Pancreas (tissue), 10 donors: ENCODE measurements at regions not wholly inside any gene's neighbourhood (a gene's known extent, or its start where the extent isn't known, plus 50 kb on each side); places are given as distances from the start of the nearest gene placed in this dataset.

Experiments
- ATAC-seq, 4 donors: fragments of 200-7000 bp; cut with Tn5 transposase; one replicate each; pipeline versions ENCODE4 v1.8.0 to v1.9.1; 2020; ENCODE audit warnings: mild to moderate bottlenecking in 4 of 4, moderate library complexity in 4 of 4
- DNase-seq, 6 donors: peaks; one replicate each; pipeline ENCODE4 v3.0.0-alpha.2; 2020
- FAIRE-seq: peaks from 2 replicates; lab custom pipeline; 2012; peaks lifted over from hg19 to GRCh38; lab: Jason Lieb, UNC
- H3K27ac ChIP-seq, 4 donors: fragments of 200-600 bp; sonication (generic); 1 replicate in 3 of 4; 2 replicates in 1 of 4; pipeline versions ENCODE4 v1.5.0 to v1.8.0; 2020
- H3K27me3 ChIP-seq, 4 donors: fragments of 200-600 bp; one replicate each; pipeline ENCODE4 v1.8.0; 2021
- H3K36me3 ChIP-seq, 3 donors: fragments of 200-600 bp; sonication (generic) in 1 of 3; one replicate each; pipeline versions ENCODE4 v1.5.0 to v1.8.0; 2020 to 2021
- H3K4me1 ChIP-seq, 3 donors: fragments of 200-600 bp; one replicate each; pipeline ENCODE4 v1.8.0; 2021
- H3K4me3 ChIP-seq, 4 donors: fragments of 200-600 bp; sonication (generic) in 2 of 4; one replicate each; pipeline versions ENCODE4 v1.5.0 to v1.8.0; 2020 to 2021
- H3K9me3 ChIP-seq, 4 donors: fragments of 200-600 bp; one replicate each; pipeline ENCODE4 v1.8.0; 2021
- CTCF ChIP-seq, 4 donors: fragments of 200-600 bp; sonication (generic) in 3 of 4; IDR thresholded peaks; one replicate each; pipeline versions ENCODE4 v1.5.0 to v1.8.0; 2021; ENCODE audit warnings: antibody characterized with exemption in 4 of 4
- WGBS, 2 donors: extraction: QIAGEN DNeasy Blood & Tissue Kit; methylation state at CpG; one replicate each; pipeline ENCODE4 v1.1.7; 2013; 5-methylcytosine and 5-hydroxymethylcytosine counted together
- intact Hi-C, 3 donors: fragments of 100-400 bp; cut with DNase I; formaldehyde crosslinking; loops; one replicate each; pipeline versions ENCODE4 v1.11.1 to v1.14.2; 2022
- donor health status: healthy with polysubstance abuse.
- donor health status: DM: no; HTN: no; CAD: no; lungs with moderate emphysema.
- donor health status: DM: no; HTN: no; CAD: no.
- donor health status: control.
- donor health status: control.
- donor health status: Bipolar disorder and iron deficiency.
- donor health status: DM: yes; HTN: yes; CAD: no.
- donor health status: DM: no; HTN: no; CAD: no.
- donor health status: DM: no; HTN: no; CAD: no.
- donor health status: DM: yes; HTN: yes; CAD: no.

GRCh38 chr11:92771701-92772100 lies 197.8 kb upstream of the MTNR1B start:
- no peak for ATAC-seq
- Histone ChIP-seq H3K4me3 (no peak overlapping the region), H3K36me3 (no peaks in the 10 kb centered on the region), H3K27me3 (peaks cover 0 to 4% (median 0%) of the 10 kb centered on the region in 4 donors), H3K27ac (no peak overlapping the region), H3K9me3 (no peaks in the 10 kb centered on the region), H3K4me1 (no peaks in the 10 kb centered on the region)
- 71 to 85% methylated on average over 3 of the region's 3 CpGs for WGBS, 2 donors
- intact Hi-C loops: no loop called here
- no peak for TF ChIP-seq CTCF (IDR thresholded peaks at IDR 0.05)
- FAIRE-seq: no peak
- DNase-seq: no peak

GRCh38 chr11:92775003-92775676 lies 194.3 kb upstream of the MTNR1B start:
- ATAC-seq (no peak), DNase-seq (no peak), FAIRE-seq (no peak)
- H3K36me3 ChIP-seq: no peaks in the 10 kb centered on the region
- H3K9me3 ChIP-seq: no peaks in the 10 kb centered on the region
- H3K27me3 ChIP-seq: peaks cover 0 to 4% (median 0%) of the 10 kb centered on the region in 4 donors
- intact Hi-C loops: no loop called here
- no peak overlapping the region for H3K4me3 ChIP-seq
- WGBS, 2 donors: 89 to 97% methylated on average over 2 of the region's 2 CpGs
- H3K4me1 ChIP-seq: no peaks in the 10 kb centered on the region
- no peak for TF ChIP-seq CTCF (IDR thresholded peaks at IDR 0.05)
- H3K27ac ChIP-seq: no peak overlapping the region

GRCh38 chr11:92776676-92777075 lies 192.8 kb upstream of the MTNR1B start:
- FAIRE-seq (no peak), DNase-seq (no peak), ATAC-seq (no peak)
- TF ChIP-seq CTCF (IDR thresholded peaks at IDR 0.05): no peak
- no peak overlapping the region for H3K27ac ChIP-seq
- no peaks in the 10 kb centered on the region for H3K36me3 ChIP-seq
- H3K4me3 ChIP-seq: no peak overlapping the region
- intact Hi-C loops: no loop called here
- H3K27me3 ChIP-seq: no peaks in the 10 kb centered on the region
- no peaks in the 10 kb centered on the region for H3K4me1 ChIP-seq
- H3K9me3 ChIP-seq: no peaks in the 10 kb centered on the region
- WGBS, 2 donors: 82 to 86% methylated on average over 2 of the region's 2 CpGs

GRCh38 chr11:92779746-92780145 lies 189.7 kb upstream of the MTNR1B start:
- H3K4me3 ChIP-seq: no peak overlapping the region
- no peaks in the 10 kb centered on the region for H3K27me3 ChIP-seq
- no peak overlapping the region for H3K27ac ChIP-seq
- no peaks in the 10 kb centered on the region for H3K9me3 ChIP-seq
- intact Hi-C loops: no loop called here
- FAIRE-seq: no peak
- no peak for TF ChIP-seq CTCF (IDR thresholded peaks at IDR 0.05)
- no peaks in the 10 kb centered on the region for H3K4me1 ChIP-seq
- 80% methylated on average over 5 of the region's 5 CpGs for WGBS, 2 donors
- no peak for DNase-seq
- ATAC-seq: no peak
- no peaks in the 10 kb centered on the region for H3K36me3 ChIP-seq

- Histone ChIP-seq H3K4me3 (no peak overlapping the region), H3K36me3 (no peaks in the 10 kb centered on the region), H3K27ac (no peak overlapping the region), H3K9me3 (no peaks in the 10 kb centered on the region), H3K4me1 (no peaks in the 10 kb centered on the region), H3K27me3 (no peaks in the 10 kb centered on the region)
- ATAC-seq: no peak
- DNase-seq: no peak
- intact Hi-C loops: no loop called here
- FAIRE-seq: no peak
- TF ChIP-seq CTCF (IDR thresholded peaks at IDR 0.05): no peak
- 86 to 90% methylated on average over 8 of the region's 8 CpGs for WGBS, 2 donors
Measured at GRCh38 chr11:92781151-92781550, 188.3 kb upstream of the MTNR1B start.
